Superior temporal gyrus (tissue), 1 donor: ENCODE measurements at regions not wholly inside any gene's neighbourhood (a gene's known extent, or its start where the extent isn't known, plus 50 kb on each side); places are given as distances from the start of the nearest gene placed in this dataset.

Source experiments
- DNase-seq: peaks from one replicate; pipeline ENCODE4 v3.0.0-alpha.2; 2016; ENCODE audit errors: extremely low spot score

DNA sequence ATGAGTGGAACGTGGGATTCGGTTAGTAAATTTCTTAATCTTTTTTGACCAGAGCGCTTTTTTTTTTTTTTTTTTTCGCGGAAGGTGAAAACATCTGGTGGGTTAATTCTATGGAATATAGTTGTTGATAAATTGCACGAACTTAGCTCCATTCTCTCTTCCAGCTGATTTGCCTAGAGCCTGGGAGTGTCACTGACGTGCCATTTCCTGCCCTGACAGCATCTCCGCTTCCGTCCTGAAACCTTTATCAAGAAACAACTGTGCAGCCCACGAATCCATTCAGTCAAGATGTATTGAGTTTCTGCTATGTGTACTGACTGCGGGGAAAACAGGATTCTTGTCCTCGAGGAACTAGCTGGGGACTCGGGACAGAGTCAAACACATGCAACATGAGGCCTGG is 59.5 kb upstream of the TGM3 start:
- no peak for DNase-seq

GRCh38 chr20:2237059-2237458 is 58.7 kb upstream of the TGM3 start:
- peak; percentile 27 for DNase-seq

- DNase-seq: no peak
Observed at GRCh38 chr20:2238601-2239000, 57.2 kb upstream of the TGM3 start.

- no peak for DNase-seq
Observed at GRCh38 chr20:2240835-2241234, 55.0 kb upstream of the TGM3 start.

GRCh38 chr20:2242678-2243077 is 53.1 kb upstream of the TGM3 start:
- DNase-seq: no peak

- DNase-seq: no peak
Observed at GRCh38 chr20:2244523-2244922, 51.3 kb upstream of the TGM3 start.

GRCh38 chr20:2244993-2245392 is 50.8 kb upstream of the TGM3 start:
- no peak for DNase-seq

GRCh38 chr20:2245637-2246036 is 50.2 kb upstream of the TGM3 start:
- no peak for DNase-seq
